HCT116 (cell line): ENCODE measurements at regions not wholly inside any gene's neighbourhood (a gene's known extent, or its start where the extent isn't known, plus 50 kb on each side); places are given as distances from the start of the nearest gene placed in this dataset.

Source experiments
- CEBPB ChIP-seq: IDR thresholded peaks from 2 replicates; pipeline ENCODE4 v1.6.1; 2012; ENCODE audit warnings: low read depth
- CTCF ChIP-seq, 3 experiments: fragments of 200-600 bp in 1 of 3; sonication (generic) in 1 of 3; IDR thresholded peaks in 2 of 3; conservative IDR thresholded peaks in 1 of 3; 2 replicates each; pipeline ENCODE4 v1.5.1; 2012 to 2017; ENCODE audit warnings: low read depth in 2 of 3, low read length in 2 of 3, antibody characterized with exemption in 1 of 3, borderline replicate concordance in 1 of 3, control low read depth in 1 of 3, mild to moderate bottlenecking in 1 of 3, mixed read lengths in 1 of 3, mixed run types in 1 of 3, moderate library complexity in 1 of 3; ENCODE audit not compliant: insufficient read depth in 1 of 3
- ELF1 ChIP-seq: IDR thresholded peaks from 2 replicates; pipeline ENCODE4 v1.6.1; 2012; ENCODE audit warnings: low read depth, borderline replicate concordance
- EZH2 ChIP-seq: fragments of 200-600 bp; sonication (generic); IDR thresholded peaks from 2 replicates; pipeline ENCODE4 v1.6.1; 2017; ENCODE audit warnings: antibody characterized with exemption, mixed run types
- EZH2phosphoT487 ChIP-seq: fragments of 200-600 bp; IDR thresholded peaks from 2 replicates; pipeline ENCODE4 v1.6.1; 2018; ENCODE audit warnings: antibody characterized with exemption, borderline replicate concordance
- POLR2A ChIP-seq: IDR thresholded peaks from 2 replicates; pipeline ENCODE4 v1.7.0; 2011; ENCODE audit warnings: borderline replicate concordance; ENCODE audit not compliant: insufficient read depth, insufficient read length; ENCODE audit errors: extremely low read depth
- POLR2AphosphoS5 ChIP-seq: IDR thresholded peaks from 2 replicates; pipeline ENCODE4 v1.6.1; 2011; ENCODE audit warnings: mild to moderate bottlenecking, low read depth, low read length, moderate library complexity
- RAD21 ChIP-seq: IDR thresholded peaks from 2 replicates; pipeline ENCODE4 v1.6.1; 2012; ENCODE audit warnings: low read depth, mild to moderate bottlenecking
- SIN3A ChIP-seq: IDR thresholded peaks from 2 replicates; pipeline ENCODE4 v1.6.1; 2012; ENCODE audit warnings: low read depth
- TF ChIP-seq, protein P1 (sequence below): IDR thresholded peaks from 2 replicates; pipeline ENCODE4 v1.6.1; 2012; ENCODE audit warnings: low read depth
- TF ChIP-seq, protein P2 (sequence below): IDR thresholded peaks from 2 replicates; pipeline ENCODE4 v1.6.1; 2011; ENCODE audit warnings: mild to moderate bottlenecking, low read length, moderate library complexity; ENCODE audit not compliant: insufficient replicate concordance; ENCODE audit errors: extremely low read depth
- TF ChIP-seq, protein P3 (sequence below): IDR thresholded peaks from 2 replicates; pipeline ENCODE4 v1.6.1; 2012

DNA sequence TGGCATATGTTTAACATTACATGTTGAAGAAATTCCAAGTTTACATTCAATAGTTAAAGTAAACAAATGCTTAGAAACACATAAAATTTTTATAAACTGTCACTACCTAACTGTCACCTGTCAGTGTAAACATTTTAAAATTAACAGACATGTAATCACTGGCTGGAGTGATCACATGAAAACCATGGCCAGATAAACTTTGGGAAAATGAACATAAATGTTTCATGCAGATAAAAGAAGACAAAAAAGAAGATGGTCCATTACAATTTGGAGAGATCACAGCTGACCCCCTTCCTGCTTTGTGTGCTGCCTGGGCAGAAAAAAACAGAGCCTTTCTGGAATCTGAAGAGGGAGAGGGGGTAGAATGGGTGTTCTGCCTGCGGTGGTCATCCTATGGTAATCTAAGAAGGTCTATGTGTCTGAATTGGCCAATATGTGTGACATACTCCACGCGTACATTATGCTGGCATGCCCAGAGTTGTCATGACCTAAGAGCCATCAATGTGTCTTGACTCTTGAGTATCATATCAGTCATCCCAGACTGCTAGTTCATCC is 57.5 kb upstream of the MEOX2 start:
- TF ChIP-seq ELF1: no peak
- no peak for TF ChIP-seq EZH2
- TF ChIP-seq CTCF (IDR thresholded peaks at IDR 0.05 in 2 of 3, conservative IDR thresholded peaks at IDR 0.05 in 1 of 3; ENCODE audit: borderline replicate concordance in 1 of 3, insufficient read depth in 1 of 3, low read depth in 2 of 3, low read length in 2 of 3): no peak
- TF ChIP-seq POLR2AphosphoS5: no peak
- TF ChIP-seq, protein P1, sequence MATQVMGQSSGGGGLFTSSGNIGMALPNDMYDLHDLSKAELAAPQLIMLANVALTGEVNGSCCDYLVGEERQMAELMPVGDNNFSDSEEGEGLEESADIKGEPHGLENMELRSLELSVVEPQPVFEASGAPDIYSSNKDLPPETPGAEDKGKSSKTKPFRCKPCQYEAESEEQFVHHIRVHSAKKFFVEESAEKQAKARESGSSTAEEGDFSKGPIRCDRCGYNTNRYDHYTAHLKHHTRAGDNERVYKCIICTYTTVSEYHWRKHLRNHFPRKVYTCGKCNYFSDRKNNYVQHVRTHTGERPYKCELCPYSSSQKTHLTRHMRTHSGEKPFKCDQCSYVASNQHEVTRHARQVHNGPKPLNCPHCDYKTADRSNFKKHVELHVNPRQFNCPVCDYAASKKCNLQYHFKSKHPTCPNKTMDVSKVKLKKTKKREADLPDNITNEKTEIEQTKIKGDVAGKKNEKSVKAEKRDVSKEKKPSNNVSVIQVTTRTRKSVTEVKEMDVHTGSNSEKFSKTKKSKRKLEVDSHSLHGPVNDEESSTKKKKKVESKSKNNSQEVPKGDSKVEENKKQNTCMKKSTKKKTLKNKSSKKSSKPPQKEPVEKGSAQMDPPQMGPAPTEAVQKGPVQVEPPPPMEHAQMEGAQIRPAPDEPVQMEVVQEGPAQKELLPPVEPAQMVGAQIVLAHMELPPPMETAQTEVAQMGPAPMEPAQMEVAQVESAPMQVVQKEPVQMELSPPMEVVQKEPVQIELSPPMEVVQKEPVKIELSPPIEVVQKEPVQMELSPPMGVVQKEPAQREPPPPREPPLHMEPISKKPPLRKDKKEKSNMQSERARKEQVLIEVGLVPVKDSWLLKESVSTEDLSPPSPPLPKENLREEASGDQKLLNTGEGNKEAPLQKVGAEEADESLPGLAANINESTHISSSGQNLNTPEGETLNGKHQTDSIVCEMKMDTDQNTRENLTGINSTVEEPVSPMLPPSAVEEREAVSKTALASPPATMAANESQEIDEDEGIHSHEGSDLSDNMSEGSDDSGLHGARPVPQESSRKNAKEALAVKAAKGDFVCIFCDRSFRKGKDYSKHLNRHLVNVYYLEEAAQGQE: no peak
- TF ChIP-seq, protein P2, sequence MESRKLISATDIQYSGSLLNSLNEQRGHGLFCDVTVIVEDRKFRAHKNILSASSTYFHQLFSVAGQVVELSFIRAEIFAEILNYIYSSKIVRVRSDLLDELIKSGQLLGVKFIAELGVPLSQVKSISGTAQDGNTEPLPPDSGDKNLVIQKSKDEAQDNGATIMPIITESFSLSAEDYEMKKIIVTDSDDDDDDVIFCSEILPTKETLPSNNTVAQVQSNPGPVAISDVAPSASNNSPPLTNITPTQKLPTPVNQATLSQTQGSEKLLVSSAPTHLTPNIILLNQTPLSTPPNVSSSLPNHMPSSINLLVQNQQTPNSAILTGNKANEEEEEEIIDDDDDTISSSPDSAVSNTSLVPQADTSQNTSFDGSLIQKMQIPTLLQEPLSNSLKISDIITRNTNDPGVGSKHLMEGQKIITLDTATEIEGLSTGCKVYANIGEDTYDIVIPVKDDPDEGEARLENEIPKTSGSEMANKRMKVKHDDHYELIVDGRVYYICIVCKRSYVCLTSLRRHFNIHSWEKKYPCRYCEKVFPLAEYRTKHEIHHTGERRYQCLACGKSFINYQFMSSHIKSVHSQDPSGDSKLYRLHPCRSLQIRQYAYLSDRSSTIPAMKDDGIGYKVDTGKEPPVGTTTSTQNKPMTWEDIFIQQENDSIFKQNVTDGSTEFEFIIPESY: no peak
- no peak for TF ChIP-seq POLR2A
- no peak for TF ChIP-seq RAD21
- TF ChIP-seq, protein P3, sequence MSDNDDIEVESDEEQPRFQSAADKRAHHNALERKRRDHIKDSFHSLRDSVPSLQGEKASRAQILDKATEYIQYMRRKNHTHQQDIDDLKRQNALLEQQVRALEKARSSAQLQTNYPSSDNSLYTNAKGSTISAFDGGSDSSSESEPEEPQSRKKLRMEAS: no peak
- TF ChIP-seq SIN3A: no peak
- TF ChIP-seq EZH2phosphoT487: no peak
- no peak for TF ChIP-seq CEBPB
